ENCODE measurements at regions not wholly inside any gene's neighbourhood (a gene's known extent, or its start where the extent isn't known, plus 50 kb on each side); places are given as distances from the start of the nearest gene placed in this dataset.

GRCh38 chr2:234812851-234813250 is 139.0 kb upstream of the SH3BP4 start (continued):
- TF ChIP-seq, protein P1, sequence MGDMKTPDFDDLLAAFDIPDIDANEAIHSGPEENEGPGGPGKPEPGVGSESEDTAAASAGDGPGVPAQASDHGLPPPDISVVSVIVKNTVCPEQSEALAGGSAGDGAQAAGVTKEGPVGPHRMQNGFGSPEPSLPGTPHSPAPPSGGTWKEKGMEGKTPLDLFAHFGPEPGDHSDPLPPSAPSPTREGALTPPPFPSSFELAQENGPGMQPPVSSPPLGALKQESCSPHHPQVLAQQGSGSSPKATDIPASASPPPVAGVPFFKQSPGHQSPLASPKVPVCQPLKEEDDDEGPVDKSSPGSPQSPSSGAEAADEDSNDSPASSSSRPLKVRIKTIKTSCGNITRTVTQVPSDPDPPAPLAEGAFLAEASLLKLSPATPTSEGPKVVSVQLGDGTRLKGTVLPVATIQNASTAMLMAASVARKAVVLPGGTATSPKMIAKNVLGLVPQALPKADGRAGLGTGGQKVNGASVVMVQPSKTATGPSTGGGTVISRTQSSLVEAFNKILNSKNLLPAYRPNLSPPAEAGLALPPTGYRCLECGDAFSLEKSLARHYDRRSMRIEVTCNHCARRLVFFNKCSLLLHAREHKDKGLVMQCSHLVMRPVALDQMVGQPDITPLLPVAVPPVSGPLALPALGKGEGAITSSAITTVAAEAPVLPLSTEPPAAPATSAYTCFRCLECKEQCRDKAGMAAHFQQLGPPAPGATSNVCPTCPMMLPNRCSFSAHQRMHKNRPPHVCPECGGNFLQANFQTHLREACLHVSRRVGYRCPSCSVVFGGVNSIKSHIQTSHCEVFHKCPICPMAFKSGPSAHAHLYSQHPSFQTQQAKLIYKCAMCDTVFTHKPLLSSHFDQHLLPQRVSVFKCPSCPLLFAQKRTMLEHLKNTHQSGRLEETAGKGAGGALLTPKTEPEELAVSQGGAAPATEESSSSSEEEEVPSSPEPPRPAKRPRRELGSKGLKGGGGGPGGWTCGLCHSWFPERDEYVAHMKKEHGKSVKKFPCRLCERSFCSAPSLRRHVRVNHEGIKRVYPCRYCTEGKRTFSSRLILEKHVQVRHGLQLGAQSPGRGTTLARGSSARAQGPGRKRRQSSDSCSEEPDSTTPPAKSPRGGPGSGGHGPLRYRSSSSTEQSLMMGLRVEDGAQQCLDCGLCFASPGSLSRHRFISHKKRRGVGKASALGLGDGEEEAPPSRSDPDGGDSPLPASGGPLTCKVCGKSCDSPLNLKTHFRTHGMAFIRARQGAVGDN (IDR thresholded peaks at IDR 0.05), result no peak
- TF ChIP-seq NFYA (IDR thresholded peaks at IDR 0.05; ENCODE audit: borderline replicate concordance, low read depth, low read length), result no peak

GRCh38 chr2:234808907-234809306 is 142.9 kb upstream of the SH3BP4 start:
- no peaks in the 10 kb centered on the region for H3K79me2 ChIP-seq (ENCODE audit: control insufficient read depth, insufficient read depth, low read length)
- no peaks in the 10 kb centered on the region for H3K4me1 ChIP-seq (ENCODE audit: control insufficient read depth, insufficient read depth, low read length)
- SMC1A ChIA-PET (ENCODE audit: uncharacterized antibody, unreplicated experiment), result no interaction called here
- TF ChIP-seq CBX5 (IDR thresholded peaks at IDR 0.05; ENCODE audit: low read depth), result no peak
- no peak for TF ChIP-seq NBN (IDR thresholded peaks at IDR 0.05)
- no peak for TF ChIP-seq EGR1 (IDR thresholded peaks at IDR 0.05; ENCODE audit: borderline replicate concordance in 1 of 2, low read depth in 2 of 2, low read length in 2 of 2)
- TF ChIP-seq EED (IDR thresholded peaks at IDR 0.05; ENCODE audit: low read depth), result no peak
- TF ChIP-seq SMAD5 (IDR thresholded peaks at IDR 0.05; ENCODE audit: low read depth), result no peak
- TF ChIP-seq NFXL1 (IDR thresholded peaks at IDR 0.05; ENCODE audit: borderline replicate concordance), result no peak
- TF ChIP-seq SMAD1 (IDR thresholded peaks at IDR 0.05; ENCODE audit: low read depth, partially characterized antibody), result no peak
- no peak for TF ChIP-seq SP1 (IDR thresholded peaks at IDR 0.05; ENCODE audit: low read depth, low read length)
- no peak for TF ChIP-seq BMI1 (IDR thresholded peaks at IDR 0.05; ENCODE audit: borderline replicate concordance)
- TF ChIP-seq, protein P2, sequence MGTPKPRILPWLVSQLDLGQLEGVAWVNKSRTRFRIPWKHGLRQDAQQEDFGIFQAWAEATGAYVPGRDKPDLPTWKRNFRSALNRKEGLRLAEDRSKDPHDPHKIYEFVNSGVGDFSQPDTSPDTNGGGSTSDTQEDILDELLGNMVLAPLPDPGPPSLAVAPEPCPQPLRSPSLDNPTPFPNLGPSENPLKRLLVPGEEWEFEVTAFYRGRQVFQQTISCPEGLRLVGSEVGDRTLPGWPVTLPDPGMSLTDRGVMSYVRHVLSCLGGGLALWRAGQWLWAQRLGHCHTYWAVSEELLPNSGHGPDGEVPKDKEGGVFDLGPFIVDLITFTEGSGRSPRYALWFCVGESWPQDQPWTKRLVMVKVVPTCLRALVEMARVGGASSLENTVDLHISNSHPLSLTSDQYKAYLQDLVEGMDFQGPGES (IDR thresholded peaks at IDR 0.05), result no peak
- ATAC-seq (no peak), DNase-seq (ENCODE audit: low read depth, low spot score) (no peak), FAIRE-seq (no peak)
- no peaks in the 10 kb centered on the region for H4K20me1 ChIP-seq (ENCODE audit: control insufficient read depth, insufficient read depth)
- H2AFZ ChIP-seq (ENCODE audit: control insufficient read depth, low read depth, low read length), result no peak overlapping the region
- POLR2A ChIA-PET, result no interaction called here
- BruUV-seq (replicated peaks), result no TSS peak
- no peak overlapping the region for H3K4me3 ChIP-seq
- RAD21 ChIA-PET (ENCODE audit: unreplicated experiment), result no interaction called here
- no peaks in the 10 kb centered on the region for H3K27me3 ChIP-seq (replicated peaks in 1 of 2; ENCODE audit: control insufficient read depth in 2 of 2, insufficient read depth in 2 of 2, low read length in 1 of 2)
- H3K9me3 ChIP-seq (replicated peaks; ENCODE audit: control insufficient read depth, insufficient read depth, low read length), result no peaks in the 10 kb centered on the region
- no peak overlapping the region for H3K27ac ChIP-seq (ENCODE audit: control insufficient read depth, insufficient read depth)
- H3K9ac ChIP-seq (ENCODE audit: control insufficient read depth, insufficient read depth, low read length), result no peak overlapping the region
- in situ Hi-C loops (cut with MboI), result no loop called here
- CTCF ChIA-PET, result no interaction called here
- 0% methylated on average over 2 of the region's 2 CpGs for WGBS (ENCODE audit: insufficient coverage, insufficient replicate concordance, low lambda C conversion rate, missing lambda C conversion rate)
- intact Hi-C loops (cut with micrococcal nuclease; ENCODE audit: unreplicated experiment), result no loop called here
- no peak overlapping the region for H3K4me2 ChIP-seq (ENCODE audit: control insufficient read depth, insufficient read depth)
- H3K36me3 ChIP-seq (ENCODE audit: control insufficient read depth in 2 of 2, insufficient read depth in 2 of 2, low read length in 1 of 2), result no peaks in the 10 kb centered on the region
